ENCODE measurements at regions not wholly inside any gene's neighbourhood (a gene's known extent, or its start where the extent isn't known, plus 50 kb on each side); places are given as distances from the start of the nearest gene placed in this dataset.

DNA sequence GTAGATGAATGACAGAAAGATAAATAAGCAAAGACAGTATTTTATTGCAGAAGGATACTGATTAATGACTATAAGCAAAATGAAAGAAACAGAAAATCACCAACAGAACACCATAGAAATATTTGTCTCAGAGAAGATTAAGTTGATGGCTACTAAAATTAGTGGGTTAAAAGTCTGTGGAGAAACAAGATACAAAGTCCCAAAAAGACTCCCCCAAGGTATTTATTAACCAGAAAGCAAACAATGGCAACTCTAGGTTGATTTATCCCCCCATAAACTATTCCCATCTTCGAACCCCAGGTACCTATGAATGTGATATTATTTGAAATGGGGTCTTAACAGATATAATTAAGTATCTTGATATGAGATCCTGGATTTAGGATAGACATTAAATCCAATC, 1104.5 kb upstream of the PHF14 start:
- peaks cover 2% of the 10 kb centered on the region for H3K36me3 Mint-ChIP-seq
- no peaks in the 10 kb centered on the region for H3K4me1 Mint-ChIP-seq
- H3K9me3 Mint-ChIP-seq: peaks cover 0 to 3% (median 3%) of the 10 kb centered on the region in 3 donors
- H3K27ac Mint-ChIP-seq: no peak overlapping the region
- H3K27me3 Mint-ChIP-seq: no peaks in the 10 kb centered on the region
- no peak overlapping the region for H3K4me3 Mint-ChIP-seq

- H3K9me3 Mint-ChIP-seq: peaks cover 0 to 3% (median 3%) of the 10 kb centered on the region in 3 donors
- H3K4me3 Mint-ChIP-seq: no peak overlapping the region
- no peaks in the 10 kb centered on the region for H3K4me1 Mint-ChIP-seq
- peaks cover 2% of the 10 kb centered on the region for H3K36me3 Mint-ChIP-seq
- no peak overlapping the region for H3K27ac Mint-ChIP-seq
- no peaks in the 10 kb centered on the region for H3K27me3 Mint-ChIP-seq
Measured at GRCh38 chr7:9869566-9869965, 1104.1 kb upstream of the PHF14 start.

DNA sequence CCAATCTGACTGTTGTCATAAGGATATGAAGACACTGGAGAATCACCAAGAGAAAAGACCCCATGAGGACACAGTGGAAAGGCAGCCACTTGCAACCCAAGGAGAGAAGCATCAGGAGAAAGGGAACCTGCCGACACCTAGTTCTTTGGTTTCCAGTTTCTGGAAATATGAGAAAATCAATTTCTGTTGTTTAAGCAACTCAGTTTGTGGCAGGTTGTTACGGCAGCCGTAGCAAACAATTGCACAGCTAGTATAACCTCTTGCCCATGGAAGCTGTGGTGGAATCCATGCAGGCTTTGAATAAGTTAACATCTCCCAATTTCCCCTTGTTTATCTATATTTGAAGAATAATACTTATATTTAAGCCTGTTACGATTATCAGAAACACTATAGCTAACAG, 1103.0 kb upstream of the PHF14 start:
- no peak overlapping the region for H3K4me3 Mint-ChIP-seq
- H3K4me1 Mint-ChIP-seq: no peaks in the 10 kb centered on the region
- peaks cover 2% of the 10 kb centered on the region for H3K36me3 Mint-ChIP-seq
- no peak overlapping the region for H3K27ac Mint-ChIP-seq
- peaks cover 0 to 5% (median 2%) of the 10 kb centered on the region in 3 donors for H3K9me3 Mint-ChIP-seq
- no peaks in the 10 kb centered on the region for H3K27me3 Mint-ChIP-seq

DNA sequence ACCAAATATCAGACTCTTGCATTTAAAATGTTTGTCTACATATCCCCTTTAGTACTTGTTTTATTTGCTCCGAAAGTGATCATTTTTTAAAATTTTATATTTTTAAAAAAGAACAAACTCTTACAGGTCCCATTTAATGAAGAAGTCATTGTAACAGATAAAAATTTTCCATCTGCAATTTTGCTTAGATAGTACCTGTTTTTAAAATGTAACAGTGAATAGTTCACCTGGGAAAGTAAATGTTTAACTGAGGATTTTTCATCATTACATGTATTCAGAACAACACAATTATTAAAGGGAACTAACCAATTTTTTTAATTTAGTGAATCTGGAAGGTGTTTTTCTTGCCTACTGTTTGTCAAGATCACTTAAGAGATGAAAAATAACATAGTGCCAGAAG, 1099.5 kb upstream of the PHF14 start:
- Mint-ChIP-seq H3K27ac (no peak overlapping the region), H3K9me3 (peaks cover 0 to 4% (median 2%) of the 10 kb centered on the region in 3 donors), H3K36me3 (peaks cover 2% of the 10 kb centered on the region), H3K4me1 (no peaks in the 10 kb centered on the region), H3K4me3 (no peak overlapping the region), H3K27me3 (no peaks in the 10 kb centered on the region)

DNA sequence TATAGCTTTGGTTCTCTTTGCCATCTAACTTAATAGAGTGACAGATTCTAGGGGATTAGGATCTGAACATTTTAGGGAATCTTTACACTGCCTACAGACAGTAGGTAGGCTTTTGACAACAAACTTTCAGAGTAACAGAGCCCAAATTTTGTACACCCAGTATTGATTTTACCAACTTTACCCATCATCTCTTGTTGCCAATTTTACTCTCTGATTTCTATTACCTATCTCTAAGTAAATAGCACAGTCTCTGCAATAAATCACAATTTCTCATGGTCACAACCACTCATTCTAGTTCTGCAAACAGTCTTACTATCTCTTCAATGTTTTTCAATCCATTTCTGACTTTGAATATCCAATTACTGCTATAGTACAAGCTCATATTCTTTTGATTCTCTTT, 1097.6 kb upstream of the PHF14 start:
- Mint-ChIP-seq H3K27me3 (no peaks in the 10 kb centered on the region), H3K4me1 (no peaks in the 10 kb centered on the region), H3K36me3 (peaks cover 2% of the 10 kb centered on the region), H3K27ac (no peak overlapping the region), H3K4me3 (no peak overlapping the region), H3K9me3 (peaks cover 0 to 9% (median 3%) of the 10 kb centered on the region in 3 donors)

GRCh38 chr7:9889554-9889953, 1084.1 kb upstream of the PHF14 start:
- no peak overlapping the region for H3K27ac Mint-ChIP-seq
- no peaks in the 10 kb centered on the region for H3K27me3 Mint-ChIP-seq
- no peaks in the 10 kb centered on the region for H3K4me1 Mint-ChIP-seq
- no peak overlapping the region for H3K4me3 Mint-ChIP-seq
- H3K9me3 Mint-ChIP-seq: peaks cover 0 to 22% (median 3%) of the 10 kb centered on the region in 3 donors
- H3K36me3 Mint-ChIP-seq: no peaks in the 10 kb centered on the region

- H3K27ac Mint-ChIP-seq: no peak overlapping the region
- no peaks in the 10 kb centered on the region for H3K4me1 Mint-ChIP-seq
- no peak overlapping the region for H3K4me3 Mint-ChIP-seq
- H3K27me3 Mint-ChIP-seq: no peaks in the 10 kb centered on the region
- H3K9me3 Mint-ChIP-seq: peaks cover 0 to 18% (median 3%) of the 10 kb centered on the region in 3 donors
- no peaks in the 10 kb centered on the region for H3K36me3 Mint-ChIP-seq
Measured at GRCh38 chr7:9890092-9890491, 1083.6 kb upstream of the PHF14 start.

- Mint-ChIP-seq H3K27ac (no peak overlapping the region), H3K4me1 (no peaks in the 10 kb centered on the region)
Measured at GRCh38 chr7:9891056-9891455, 1082.6 kb upstream of the PHF14 start.

GRCh38 chr7:9900339-9900738, 1073.3 kb upstream of the PHF14 start:
- Mint-ChIP-seq H3K27ac (no peak overlapping the region), H3K36me3 (peaks cover 2% of the 10 kb centered on the region), H3K27me3 (no peaks in the 10 kb centered on the region), H3K4me3 (no peak overlapping the region), H3K9me3 (peaks cover 5 to 23% (median 15%) of the 10 kb centered on the region in 3 donors), H3K4me1 (no peaks in the 10 kb centered on the region)

More at GRCh38 chr7:9891056-9891455, 1082.6 kb upstream of the PHF14 start:
- peaks cover 2% of the 10 kb centered on the region for H3K36me3 Mint-ChIP-seq
- H3K9me3 Mint-ChIP-seq: peaks cover 3 to 22% (median 5%) of the 10 kb centered on the region in 3 donors
- H3K27me3 Mint-ChIP-seq: no peaks in the 10 kb centered on the region
- no peak overlapping the region for H3K4me3 Mint-ChIP-seq

GRCh38 chr7:9921326-9921725, 1052.3 kb upstream of the PHF14 start:
- Mint-ChIP-seq H3K4me1 (no peaks in the 10 kb centered on the region), H3K36me3 (no peaks in the 10 kb centered on the region), H3K27me3 (no peaks in the 10 kb centered on the region), H3K4me3 (no peak overlapping the region), H3K9me3 (peaks cover 1 to 8% (median 4%) of the 10 kb centered on the region in 3 donors), H3K27ac (no peak overlapping the region)

GRCh38 chr7:9937944-9938631, 1035.6 kb upstream of the PHF14 start:
- Mint-ChIP-seq H3K27me3 (no peaks in the 10 kb centered on the region), H3K36me3 (no peaks in the 10 kb centered on the region), H3K4me1 (no peaks in the 10 kb centered on the region), H3K4me3 (no peak overlapping the region), H3K9me3 (peaks cover 0 to 1% (median 0%) of the 10 kb centered on the region in 3 donors), H3K27ac (no peak overlapping the region)

GRCh38 chr7:9939176-9939575, 1034.5 kb upstream of the PHF14 start:
- H3K4me1 Mint-ChIP-seq: no peaks in the 10 kb centered on the region
- H3K27ac Mint-ChIP-seq: no peak overlapping the region
- H3K4me3 Mint-ChIP-seq: no peak overlapping the region
- no peaks in the 10 kb centered on the region for H3K27me3 Mint-ChIP-seq
- H3K36me3 Mint-ChIP-seq: no peaks in the 10 kb centered on the region
- H3K9me3 Mint-ChIP-seq: peaks cover 0 to 1% (median 0%) of the 10 kb centered on the region in 3 donors

- no peak overlapping the region for H3K4me3 Mint-ChIP-seq
- H3K27ac Mint-ChIP-seq: no peak overlapping the region
- H3K27me3 Mint-ChIP-seq: no peaks in the 10 kb centered on the region
- H3K4me1 Mint-ChIP-seq: peaks cover 0 to 2% (median 0%) of the 10 kb centered on the region in 3 donors
- H3K36me3 Mint-ChIP-seq: no peaks in the 10 kb centered on the region
- peaks cover 4 to 7% (median 5%) of the 10 kb centered on the region in 3 donors for H3K9me3 Mint-ChIP-seq
Measured at GRCh38 chr7:9945131-9945530, 1028.5 kb upstream of the PHF14 start.

DNA sequence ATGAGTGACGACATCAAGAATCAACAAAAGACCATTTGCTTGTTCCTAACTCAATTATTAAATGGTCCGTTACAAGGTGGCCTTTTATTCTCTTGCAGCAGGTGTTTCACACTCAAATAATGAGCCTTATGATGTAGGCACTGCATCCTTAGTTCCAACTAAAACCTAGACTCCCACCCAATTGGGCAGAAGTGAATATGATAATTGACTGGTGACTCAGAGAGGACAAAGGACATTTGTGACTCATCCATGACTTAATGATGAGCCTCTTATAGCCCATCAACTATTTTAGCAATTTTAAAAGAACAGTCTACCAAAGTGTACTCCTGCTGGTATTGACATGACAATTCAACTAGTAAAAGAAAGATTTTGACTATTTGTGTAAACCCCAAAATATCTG, 1027.8 kb upstream of the PHF14 start:
- no peaks in the 10 kb centered on the region for H3K27me3 Mint-ChIP-seq

DNA sequence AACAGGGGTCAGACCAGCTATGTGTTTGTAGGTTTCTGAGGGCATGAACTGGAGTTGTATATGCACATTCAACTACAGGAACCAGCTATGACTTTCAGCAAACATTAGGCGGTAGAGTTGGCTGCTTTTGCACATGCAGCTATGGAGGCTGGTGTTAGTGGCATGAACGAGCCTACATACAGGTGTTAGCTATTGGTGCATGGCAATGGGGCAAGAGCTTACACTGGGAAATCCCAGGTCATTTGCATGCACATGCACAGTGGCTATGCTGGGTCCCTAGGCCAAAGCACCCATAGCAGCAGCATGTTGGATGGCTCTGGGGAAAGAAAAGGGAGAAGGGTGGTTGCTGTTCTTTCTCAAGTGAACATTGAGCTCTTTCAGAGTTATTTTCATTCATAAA, 1018.5 kb upstream of the PHF14 start:
- Mint-ChIP-seq H3K27ac (no peak overlapping the region), H3K4me3 (no peak overlapping the region), H3K27me3 (no peaks in the 10 kb centered on the region), H3K9me3 (peaks cover 3 to 9% (median 5%) of the 10 kb centered on the region in 3 donors), H3K4me1 (no peaks in the 10 kb centered on the region), H3K36me3 (no peaks in the 10 kb centered on the region)

More for the DNA sequence above, 1027.8 kb upstream of the PHF14 start:
- Mint-ChIP-seq H3K27ac (no peak overlapping the region), H3K9me3 (peaks cover 4 to 7% (median 5%) of the 10 kb centered on the region in 3 donors), H3K4me1 (peaks cover 0 to 2% (median 0%) of the 10 kb centered on the region in 3 donors), H3K4me3 (no peak overlapping the region), H3K36me3 (no peaks in the 10 kb centered on the region)

- Mint-ChIP-seq H3K9me3 (peaks cover 3 to 9% (median 5%) of the 10 kb centered on the region in 3 donors), H3K4me1 (peaks cover 0 to 1% (median 0%) of the 10 kb centered on the region in 3 donors), H3K27me3 (no peaks in the 10 kb centered on the region), H3K36me3 (no peaks in the 10 kb centered on the region), H3K4me3 (no peak overlapping the region), H3K27ac (no peak overlapping the region)
Measured at GRCh38 chr7:9958486-9958885, 1015.2 kb upstream of the PHF14 start.

All from IgD-negative memory B cell (primary cell).